ENCODE measurements at regions not wholly inside any gene's neighbourhood (a gene's known extent, or its start where the extent isn't known, plus 50 kb on each side); places are given as distances from the start of the nearest gene placed in this dataset.

- no peak overlapping the region for H3K27ac Mint-ChIP-seq (ENCODE audit: unreplicated experiment)
- Histone ChIP-seq H3K79me2 (ENCODE audit: insufficient read depth, low read length) (no peaks in the 10 kb centered on the region), H3K27me3 (ENCODE audit: insufficient read depth, low read length) (no peaks in the 10 kb centered on the region), H3K4me1 (ENCODE audit: insufficient read depth, low read length) (peaks cover 8% of the 10 kb centered on the region), H3K36me3 (ENCODE audit: insufficient read depth, low read length) (no peaks in the 10 kb centered on the region), H3K9me3 (ENCODE audit: insufficient read depth, low read depth, low read length) (no peaks in the 10 kb centered on the region), H3K27ac (ENCODE audit: low read depth, low read length) (no peak overlapping the region), H4K20me1 (ENCODE audit: insufficient read depth, low read length) (no peaks in the 10 kb centered on the region), H3K4me3 (ENCODE audit: insufficient read depth, low read depth, low read length) (no peak overlapping the region), H3K9ac (ENCODE audit: low read length) (no peak overlapping the region), H2AFZ (ENCODE audit: low read depth, low read length) (no peak overlapping the region), H3K4me2 (ENCODE audit: low read length) (no peak overlapping the region)
- no peaks in the 10 kb centered on the region for H3K27me3 Mint-ChIP-seq (ENCODE audit: low read depth, unreplicated experiment)
- no peaks in the 10 kb centered on the region for H3K9me3 Mint-ChIP-seq (ENCODE audit: unreplicated experiment)
- no peak overlapping the region for H3K4me3 Mint-ChIP-seq (ENCODE audit: unreplicated experiment)
- FAIRE-seq: no peak
- peaks cover 2% of the 10 kb centered on the region for H3K36me3 Mint-ChIP-seq (ENCODE audit: low read depth, unreplicated experiment)
- TF ChIP-seq CTCF (IDR thresholded peaks at IDR 0.05; ENCODE audit: insufficient read depth, low read depth, low read length) (no peak), EZH2 (IDR thresholded peaks at IDR 0.05; ENCODE audit: insufficient read depth, low read length) (no peak)
- DNase-seq (ENCODE audit: low read depth): no peak
- H3K4me1 Mint-ChIP-seq (ENCODE audit: low read depth, unreplicated experiment): peaks cover 17% of the 10 kb centered on the region
These were observed 338.4 kb downstream of the PRL start for GRCh38 chr6:21958428-21958827.

- no peaks in the 10 kb centered on the region for H3K36me3 ChIP-seq (ENCODE audit: insufficient read depth, low read length)
- DNase-seq (ENCODE audit: low read depth) (peak; percentile 22), FAIRE-seq (no peak)
- H3K9me3 ChIP-seq (ENCODE audit: insufficient read depth, low read depth, low read length): no peaks in the 10 kb centered on the region
- no peak overlapping the region for H2AFZ ChIP-seq (ENCODE audit: low read depth, low read length)
- Mint-ChIP-seq H3K27me3 (ENCODE audit: low read depth, unreplicated experiment) (no peaks in the 10 kb centered on the region), H3K9me3 (ENCODE audit: unreplicated experiment) (no peaks in the 10 kb centered on the region), H3K36me3 (ENCODE audit: low read depth, unreplicated experiment) (peaks cover 4% of the 10 kb centered on the region), H3K4me3 (ENCODE audit: unreplicated experiment) (no peak overlapping the region), H3K27ac (ENCODE audit: unreplicated experiment) (no peak overlapping the region), H3K4me1 (ENCODE audit: low read depth, unreplicated experiment) (peaks cover 12% of the 10 kb centered on the region)
- no peaks in the 10 kb centered on the region for H3K4me1 ChIP-seq (ENCODE audit: insufficient read depth, low read length)
- no peak overlapping the region for H3K27ac ChIP-seq (ENCODE audit: low read depth, low read length)
- H3K27me3 ChIP-seq (ENCODE audit: insufficient read depth, low read length): no peaks in the 10 kb centered on the region
- no peak for TF ChIP-seq EZH2 (IDR thresholded peaks at IDR 0.05; ENCODE audit: insufficient read depth, low read length)
- no peak for TF ChIP-seq CTCF (IDR thresholded peaks at IDR 0.05; ENCODE audit: insufficient read depth, low read depth, low read length)
- no peaks in the 10 kb centered on the region for H4K20me1 ChIP-seq (ENCODE audit: insufficient read depth, low read length)
- H3K4me3 ChIP-seq (ENCODE audit: insufficient read depth, low read depth, low read length): no peak overlapping the region
- no peaks in the 10 kb centered on the region for H3K79me2 ChIP-seq (ENCODE audit: insufficient read depth, low read length)
- H3K9ac ChIP-seq (ENCODE audit: low read length): no peak overlapping the region
- no peak overlapping the region for H3K4me2 ChIP-seq (ENCODE audit: low read length)
These were observed 335.6 kb downstream of the PRL start for GRCh38 chr6:21961226-21961625.

- FAIRE-seq: no peak
- H3K9ac ChIP-seq (ENCODE audit: low read length): no peak overlapping the region
- Mint-ChIP-seq H3K4me1 (ENCODE audit: low read depth, unreplicated experiment) (peaks cover 17% of the 10 kb centered on the region), H3K9me3 (ENCODE audit: unreplicated experiment) (no peaks in the 10 kb centered on the region), H3K27me3 (ENCODE audit: low read depth, unreplicated experiment) (no peaks in the 10 kb centered on the region), H3K27ac (ENCODE audit: unreplicated experiment) (no peak overlapping the region), H3K36me3 (ENCODE audit: low read depth, unreplicated experiment) (peaks cover 2% of the 10 kb centered on the region), H3K4me3 (ENCODE audit: unreplicated experiment) (no peak overlapping the region)
- H3K4me3 ChIP-seq (ENCODE audit: insufficient read depth, low read depth, low read length): no peak overlapping the region
- no peak overlapping the region for H2AFZ ChIP-seq (ENCODE audit: low read depth, low read length)
- no peaks in the 10 kb centered on the region for H3K4me1 ChIP-seq (ENCODE audit: insufficient read depth, low read length)
- H3K36me3 ChIP-seq (ENCODE audit: insufficient read depth, low read length): no peaks in the 10 kb centered on the region
- no peak for DNase-seq (ENCODE audit: low read depth)
- no peak overlapping the region for H3K4me2 ChIP-seq (ENCODE audit: low read length)
- no peaks in the 10 kb centered on the region for H3K27me3 ChIP-seq (ENCODE audit: insufficient read depth, low read length)
- no peaks in the 10 kb centered on the region for H3K9me3 ChIP-seq (ENCODE audit: insufficient read depth, low read depth, low read length)
- TF ChIP-seq CTCF (IDR thresholded peaks at IDR 0.05; ENCODE audit: insufficient read depth, low read depth, low read length): no peak
- no peak for TF ChIP-seq EZH2 (IDR thresholded peaks at IDR 0.05; ENCODE audit: insufficient read depth, low read length)
- H3K27ac ChIP-seq (ENCODE audit: low read depth, low read length): no peak overlapping the region
- H4K20me1 ChIP-seq (ENCODE audit: insufficient read depth, low read length): no peaks in the 10 kb centered on the region
- H3K79me2 ChIP-seq (ENCODE audit: insufficient read depth, low read length): no peaks in the 10 kb centered on the region
These were observed 331.8 kb downstream of the PRL start for GRCh38 chr6:21965016-21965415.
